Stomach (tissue), 8 donors: ENCODE measurements at regions not wholly inside any gene's neighbourhood (a gene's known extent, or its start where the extent isn't known, plus 50 kb on each side); places are given as distances from the start of the nearest gene placed in this dataset.

Source experiments
- DNase-seq, 2 donors: peaks; one replicate each; pipeline versions ENCODE4 v3.0.0 to v3.0.0-alpha.2; 2013 to 2019
- H3K27ac ChIP-seq, 5 donors: fragments of 200-600 bp in 4 of 5; sonication (generic) in 4 of 5; one replicate each; pipeline ENCODE4 v1.5.1; 2013 to 2019; ENCODE audit warnings: mild to moderate bottlenecking in 1 of 5, moderate library complexity in 1 of 5
- H3K27me3 ChIP-seq, 3 donors: fragments of 200-600 bp; sonication (generic); one replicate each; pipeline ENCODE4 v1.5.1; 2017 to 2019; ENCODE audit warnings: mixed run types in 1 of 3
- H3K36me3 ChIP-seq, 4 donors: fragments of 200-600 bp; sonication (generic); 1 replicate in 3 of 4; 2 replicates in 1 of 4; pipeline ENCODE4 v1.5.1; 2016 to 2019
- H3K4me1 ChIP-seq, 4 donors: fragments of 200-600 bp; sonication (generic); one replicate each; pipeline ENCODE4 v1.5.1; 2016 to 2019
- H3K4me3 ChIP-seq, 4 donors: fragments of 200-600 bp; sonication (generic) in 3 of 4; one replicate each; pipeline ENCODE4 v1.5.1; 2016 to 2019; ENCODE audit warnings: mild to moderate bottlenecking in 1 of 4
- H3K9me3 ChIP-seq, 4 donors: fragments of 200-600 bp; sonication (generic); one replicate each; pipeline ENCODE4 v1.5.1; 2016 to 2019
- EP300 ChIP-seq: sonication (generic); formaldehyde crosslinking; IDR thresholded peaks from one replicate; pipeline ENCODE4 v1.6.1; 2017; ENCODE audit warnings: antibody characterized with exemption
- POLR2A ChIP-seq, 4 donors: fragments of 450-650 bp; IDR thresholded peaks; one replicate each; pipeline ENCODE4 v1.6.1; 2016; ENCODE audit warnings: antibody characterized with exemption in 4 of 4, control low read depth in 2 of 4, mild to moderate bottlenecking in 1 of 4, moderate library complexity in 1 of 4
- POLR2AphosphoS5 ChIP-seq, 3 donors: sonication (generic); formaldehyde crosslinking; IDR thresholded peaks; one replicate each; pipeline ENCODE4 v1.6.1; 2016; ENCODE audit warnings: antibody characterized with exemption in 3 of 3
- WGBS, 5 donors: extraction: QIAGEN DNeasy Blood & Tissue Kit in 3 of 5; methylation state at CpG; one replicate each; pipeline versions ENCODE4 v1.1.5 to v1.1.7; 2013 to 2018; 5-methylcytosine and 5-hydroxymethylcytosine counted together
- intact Hi-C: fragments of 100-400 bp; cut with DNase I; formaldehyde crosslinking; loops from one replicate; pipeline ENCODE4 v1.15.1; 2023; ENCODE audit warnings: low total_unique reads
- TF ChIP-seq, protein P1 (sequence below), 7 experiments: fragments of 450-650 bp in 4 of 7; fragments of 200-600 bp in 3 of 7; sonication (generic) in 3 of 7; IDR thresholded peaks; one replicate each; pipeline ENCODE4 v1.5.1; 2016 to 2019; ENCODE audit warnings: antibody characterized with exemption in 7 of 7, control low read depth in 2 of 7, mild to moderate bottlenecking in 1 of 7
- donor health status: healthy with polysubstance abuse.
- donor health status: Bipolar disorder and iron deficiency.
- donor health status: healthy.

- DNase-seq: no peak
- Histone ChIP-seq H3K4me3 (no peak overlapping the region), H3K27me3 (no peaks in the 10 kb centered on the region), H3K9me3 (no peaks in the 10 kb centered on the region), H3K27ac (no peak overlapping the region), H3K36me3 (no peaks in the 10 kb centered on the region), H3K4me1 (no peaks in the 10 kb centered on the region)
- no peak for TF ChIP-seq POLR2A (IDR thresholded peaks at IDR 0.05)
- TF ChIP-seq POLR2AphosphoS5 (IDR thresholded peaks at IDR 0.05): no peak
- no peak for TF ChIP-seq EP300
- TF ChIP-seq, protein P1, sequence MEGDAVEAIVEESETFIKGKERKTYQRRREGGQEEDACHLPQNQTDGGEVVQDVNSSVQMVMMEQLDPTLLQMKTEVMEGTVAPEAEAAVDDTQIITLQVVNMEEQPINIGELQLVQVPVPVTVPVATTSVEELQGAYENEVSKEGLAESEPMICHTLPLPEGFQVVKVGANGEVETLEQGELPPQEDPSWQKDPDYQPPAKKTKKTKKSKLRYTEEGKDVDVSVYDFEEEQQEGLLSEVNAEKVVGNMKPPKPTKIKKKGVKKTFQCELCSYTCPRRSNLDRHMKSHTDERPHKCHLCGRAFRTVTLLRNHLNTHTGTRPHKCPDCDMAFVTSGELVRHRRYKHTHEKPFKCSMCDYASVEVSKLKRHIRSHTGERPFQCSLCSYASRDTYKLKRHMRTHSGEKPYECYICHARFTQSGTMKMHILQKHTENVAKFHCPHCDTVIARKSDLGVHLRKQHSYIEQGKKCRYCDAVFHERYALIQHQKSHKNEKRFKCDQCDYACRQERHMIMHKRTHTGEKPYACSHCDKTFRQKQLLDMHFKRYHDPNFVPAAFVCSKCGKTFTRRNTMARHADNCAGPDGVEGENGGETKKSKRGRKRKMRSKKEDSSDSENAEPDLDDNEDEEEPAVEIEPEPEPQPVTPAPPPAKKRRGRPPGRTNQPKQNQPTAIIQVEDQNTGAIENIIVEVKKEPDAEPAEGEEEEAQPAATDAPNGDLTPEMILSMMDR (IDR thresholded peaks at IDR 0.05): no peak
- intact Hi-C loops: no loop called here
These were observed 155.7 kb upstream of the HEY2 start for GRCh38 chr6:125593746-125594145.

DNA sequence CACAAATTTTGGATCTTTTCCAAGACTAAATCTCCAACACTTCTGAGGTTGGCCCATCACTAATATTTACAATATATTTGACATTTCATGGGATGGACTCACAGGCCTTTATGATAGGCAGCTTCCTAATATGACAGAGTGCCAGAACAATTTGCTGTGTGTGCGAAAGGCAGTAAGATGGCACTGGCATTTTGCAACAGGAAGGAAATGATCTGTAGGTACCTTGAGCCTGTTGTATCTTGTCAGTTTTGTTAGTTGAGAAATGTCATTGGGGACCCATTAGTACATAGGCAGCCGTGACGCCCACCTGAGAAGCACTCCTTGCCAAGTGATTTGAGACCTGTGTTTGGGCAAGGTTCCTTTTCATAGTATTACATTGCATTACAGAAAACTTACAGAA lies 153.4 kb upstream of the HEY2 start:
- H3K4me1 ChIP-seq: no peaks in the 10 kb centered on the region
- no peaks in the 10 kb centered on the region for H3K36me3 ChIP-seq
- H3K27ac ChIP-seq: no peak overlapping the region
- no peak for TF ChIP-seq POLR2AphosphoS5 (IDR thresholded peaks at IDR 0.05)
- TF ChIP-seq, protein P1 (IDR thresholded peaks at IDR 0.05): no peak
- TF ChIP-seq EP300: no peak
- no peak for TF ChIP-seq POLR2A (IDR thresholded peaks at IDR 0.05)
- H3K9me3 ChIP-seq: no peaks in the 10 kb centered on the region
- H3K4me3 ChIP-seq: no peak overlapping the region
- no peaks in the 10 kb centered on the region for H3K27me3 ChIP-seq
- intact Hi-C loops: no loop called here
- 84 to 94% (median 88%) methylated on average over 3 of the region's 3 CpGs for WGBS, 5 donors
- no peak for DNase-seq

DNA sequence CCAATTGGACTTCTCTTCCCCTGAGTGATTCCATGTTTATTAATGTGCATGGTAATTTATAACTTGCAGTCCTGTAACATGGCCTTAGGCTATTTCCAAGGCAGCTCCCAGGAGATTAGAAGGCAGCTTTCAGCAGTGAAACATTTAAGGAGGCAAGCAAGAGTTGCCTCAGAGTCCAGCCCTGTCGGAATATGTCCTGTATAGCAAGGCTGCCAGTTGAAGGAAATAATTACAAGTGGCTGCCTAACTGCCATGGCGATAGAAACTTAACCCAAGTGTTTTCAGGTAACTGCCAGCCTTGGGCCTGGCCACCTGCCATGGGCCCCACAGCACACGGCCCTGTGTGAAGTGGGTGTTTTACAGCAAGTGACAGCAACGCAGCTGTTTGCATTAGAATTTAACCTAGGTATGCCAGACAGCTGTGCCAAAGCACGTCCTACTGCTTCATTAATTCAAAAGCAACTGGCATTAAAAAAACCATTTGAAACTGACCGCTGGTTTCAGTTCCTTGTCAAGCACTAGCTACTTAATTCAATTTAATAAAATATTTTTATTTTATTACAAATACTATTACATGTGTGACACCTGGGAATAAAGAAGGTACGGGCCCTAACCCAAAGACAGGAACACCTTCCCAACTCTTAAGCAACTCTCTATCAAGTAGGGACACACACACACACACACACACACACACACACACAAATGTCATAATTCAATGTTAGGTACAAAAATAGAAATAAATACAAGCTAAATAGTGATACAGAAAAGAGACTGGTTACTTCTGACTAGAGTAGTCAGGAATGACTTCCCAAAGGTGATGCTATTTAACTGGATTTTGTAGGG lies 151.8 kb upstream of the HEY2 start:
- DNase-seq: peak in 1 of 2 donors; percentile 53
- intact Hi-C loops: no loop called here
- Histone ChIP-seq H3K4me3 (no peak overlapping the region), H3K4me1 (no peaks in the 10 kb centered on the region), H3K36me3 (no peaks in the 10 kb centered on the region), H3K9me3 (no peaks in the 10 kb centered on the region), H3K27me3 (no peaks in the 10 kb centered on the region), H3K27ac (no peak overlapping the region)
- TF ChIP-seq, protein P1 (IDR thresholded peaks at IDR 0.05): no peak
- TF ChIP-seq EP300: no peak
- TF ChIP-seq POLR2A (IDR thresholded peaks at IDR 0.05): no peak
- no peak for TF ChIP-seq POLR2AphosphoS5 (IDR thresholded peaks at IDR 0.05)
- 64 to 78% (median 72%) methylated on average over 6 to 7 of the region's 7 CpGs for WGBS, 5 donors

DNA sequence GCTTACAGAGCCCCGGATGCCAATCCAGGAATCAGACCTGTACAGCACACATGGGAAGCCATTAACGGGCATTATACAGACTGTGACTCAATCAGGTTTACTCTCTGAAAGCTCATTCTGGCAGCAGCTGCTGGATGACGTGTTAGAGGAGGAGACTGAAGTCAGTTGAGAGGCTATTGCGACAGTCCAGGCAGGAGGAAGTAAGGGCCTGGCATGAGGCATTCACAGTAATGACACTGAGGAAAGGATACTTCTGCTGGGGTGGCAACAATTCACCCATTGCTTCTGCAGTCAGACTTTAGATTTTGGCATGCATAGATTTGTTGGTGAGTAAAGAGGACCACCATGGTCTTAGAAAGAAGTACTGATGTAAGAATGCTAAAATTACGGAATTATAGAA lies 151.0 kb upstream of the HEY2 start:
- peak in 1 of 2 donors; percentile 38 for DNase-seq
- Histone ChIP-seq H3K36me3 (no peaks in the 10 kb centered on the region), H3K4me3 (no peak overlapping the region), H3K9me3 (no peaks in the 10 kb centered on the region), H3K27me3 (no peaks in the 10 kb centered on the region), H3K27ac (no peak overlapping the region), H3K4me1 (no peaks in the 10 kb centered on the region)
- intact Hi-C loops: no loop called here
- no peak for TF ChIP-seq POLR2A (IDR thresholded peaks at IDR 0.05)
- 67 to 80% (median 75%) methylated on average over 5 of the region's 5 CpGs for WGBS, 5 donors

- intact Hi-C loops: no loop called here
- H3K9me3 ChIP-seq: peaks cover 0 to 4% (median 0%) of the 10 kb centered on the region in 4 donors
- H3K27ac ChIP-seq: no peak overlapping the region
- no peaks in the 10 kb centered on the region for H3K4me1 ChIP-seq
- no peaks in the 10 kb centered on the region for H3K36me3 ChIP-seq
- TF ChIP-seq EP300 (no peak), POLR2AphosphoS5 (IDR thresholded peaks at IDR 0.05) (no peak), POLR2A (IDR thresholded peaks at IDR 0.05) (no peak)
- no peak for DNase-seq
- no peaks in the 10 kb centered on the region for H3K27me3 ChIP-seq
- no peak overlapping the region for H3K4me3 ChIP-seq
- WGBS, 5 donors: 55 to 88% (median 77%) methylated on average over 1 of the region's 1 CpG
These were observed 145.2 kb upstream of the HEY2 start for GRCh38 chr6:125604257-125604656.
